ENCODE measurements at regions not wholly inside any gene's neighbourhood (a gene's known extent, or its start where the extent isn't known, plus 50 kb on each side); places are given as distances from the start of the nearest gene placed in this dataset.

GRCh38 chr7:25424855-25425254 is 196.6 kb upstream of the NPVF start:
- TF ChIP-seq CTCF (conservative IDR thresholded peaks at IDR 0.05; ENCODE audit: control insufficient read depth, insufficient read depth, low read depth, low read length), result no peak
- DNase-seq (ENCODE audit: low read depth), result no peak
- H3K4me3 ChIP-seq (ENCODE audit: control insufficient read depth, low read depth, low read length), result no peak overlapping the region

GRCh38 chr7:25427721-25428120 is 199.4 kb upstream of the NPVF start:
- TF ChIP-seq CTCF (conservative IDR thresholded peaks at IDR 0.05; ENCODE audit: control insufficient read depth, insufficient read depth, low read depth, low read length), result no peak
- DNase-seq (ENCODE audit: low read depth), result no peak
- no peak overlapping the region for H3K4me3 ChIP-seq (ENCODE audit: control insufficient read depth, low read depth, low read length)

- no peak for TF ChIP-seq CTCF (conservative IDR thresholded peaks at IDR 0.05; ENCODE audit: control insufficient read depth, insufficient read depth, low read depth, low read length)
- no peak overlapping the region for H3K4me3 ChIP-seq (ENCODE audit: control insufficient read depth, low read depth, low read length)
- DNase-seq (ENCODE audit: low read depth), result peak; percentile 86
Measured at GRCh38 chr7:25429731-25430130, 201.4 kb upstream of the NPVF start.

- no peak for TF ChIP-seq CTCF (conservative IDR thresholded peaks at IDR 0.05; ENCODE audit: control insufficient read depth, insufficient read depth, low read depth, low read length)
- no peak overlapping the region for H3K4me3 ChIP-seq (ENCODE audit: control insufficient read depth, low read depth, low read length)
- DNase-seq (ENCODE audit: low read depth), result no peak
Measured at GRCh38 chr7:25430200-25430931, 202.1 kb upstream of the NPVF start.

- no peak overlapping the region for H3K4me3 ChIP-seq (ENCODE audit: control insufficient read depth, low read depth, low read length)
- no peak for DNase-seq (ENCODE audit: low read depth)
- TF ChIP-seq CTCF (conservative IDR thresholded peaks at IDR 0.05; ENCODE audit: control insufficient read depth, insufficient read depth, low read depth, low read length), result no peak
Measured at GRCh38 chr7:25431956-25432450, 203.7 kb upstream of the NPVF start.

- H3K4me3 ChIP-seq (ENCODE audit: control insufficient read depth, low read depth, low read length), result no peak overlapping the region
- DNase-seq (ENCODE audit: low read depth), result no peak
- no peak for TF ChIP-seq CTCF (conservative IDR thresholded peaks at IDR 0.05; ENCODE audit: control insufficient read depth, insufficient read depth, low read depth, low read length)
Measured at GRCh38 chr7:25432807-25433206, 204.5 kb upstream of the NPVF start.
